NCI-H2196 (cell line): ENCODE measurements at regions not wholly inside any gene's neighbourhood (a gene's known extent, or its start where the extent isn't known, plus 50 kb on each side); places are given as distances from the start of the nearest gene placed in this dataset.

Source experiments
- DNase-seq: peaks from one replicate; lab custom pipeline; 2025; ENCODE audit not compliant: unreplicated experiment; lab: John Stamatoyannopoulos, UW

DNA sequence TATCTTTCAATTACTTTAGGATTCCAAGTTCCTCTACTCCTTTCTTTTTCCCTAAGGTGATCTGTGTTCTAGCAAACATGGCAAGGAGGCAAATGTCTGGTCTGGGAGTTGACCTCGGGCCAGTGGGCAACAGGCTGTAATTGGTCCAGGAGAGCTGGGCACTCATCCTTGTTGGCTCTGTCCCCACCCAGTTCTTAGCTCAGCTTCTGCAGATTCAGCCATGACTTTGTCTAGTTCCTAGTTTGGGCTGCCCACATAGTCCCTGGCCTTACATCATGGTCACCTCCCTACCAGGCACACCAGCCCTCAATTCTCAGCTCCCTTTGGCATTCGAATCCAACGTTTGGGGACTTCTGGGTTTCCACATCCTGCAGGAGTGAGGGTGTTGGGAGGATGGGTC, 92.1 kb upstream of the DAP start:
- DNase-seq: no peak

DNA sequence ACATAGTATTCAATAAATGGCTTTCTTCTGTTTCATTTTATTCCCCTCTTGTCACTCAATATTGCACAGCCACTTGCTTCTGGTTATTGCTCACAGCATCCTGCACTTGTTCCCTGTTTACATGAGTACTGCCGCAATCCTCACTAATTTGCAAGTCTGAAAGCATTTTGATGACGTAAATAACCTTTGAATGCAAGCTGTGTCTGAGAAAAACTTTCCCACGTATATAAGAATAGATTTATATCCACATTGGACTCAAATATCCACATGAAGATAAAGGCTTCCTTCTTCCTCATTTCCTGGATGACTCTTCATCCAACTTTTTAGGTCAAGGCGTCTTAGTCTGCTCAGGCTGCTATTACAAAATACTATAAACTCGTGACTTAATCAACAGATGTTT, 88.2 kb upstream of the DAP start:
- no peak for DNase-seq

DNA sequence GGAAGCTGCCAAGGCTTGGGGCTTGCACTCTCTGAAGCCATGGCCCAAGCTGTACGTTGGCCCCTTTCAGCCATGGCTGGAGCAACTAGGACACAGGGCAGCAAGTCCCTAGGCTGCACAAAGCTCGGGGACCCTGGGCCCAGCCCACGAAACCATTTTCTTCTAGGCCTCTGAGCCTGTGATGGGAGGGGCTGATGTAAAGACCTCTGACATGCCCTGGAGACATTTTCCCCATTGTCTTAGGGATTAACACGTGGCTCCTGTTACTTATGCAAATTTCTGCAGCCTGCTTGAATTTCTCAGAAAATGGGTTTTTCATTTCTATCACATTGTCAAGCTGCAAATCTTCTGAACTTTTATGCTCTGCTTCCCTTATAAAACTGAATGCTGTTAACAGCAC, 83.0 kb upstream of the DAP start:
- no peak for DNase-seq

DNA sequence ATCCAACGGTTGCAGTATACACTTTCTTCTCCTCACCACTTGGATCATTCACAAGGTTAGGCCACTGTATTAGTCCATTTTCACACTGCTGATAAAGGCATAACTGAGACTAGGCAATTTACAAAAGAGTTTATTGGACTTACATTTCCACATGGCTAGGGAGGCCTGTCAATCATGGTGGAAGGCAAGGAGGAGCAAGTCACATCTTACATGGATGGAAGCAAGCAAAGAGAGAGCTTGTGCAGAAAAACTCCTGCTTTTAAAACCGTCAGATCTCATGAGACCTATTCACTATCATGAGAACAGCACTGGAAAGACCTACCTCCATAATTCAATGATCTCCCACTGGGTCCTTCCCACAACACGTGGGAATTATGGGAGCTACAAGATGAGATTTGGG, 81.8 kb upstream of the DAP start:
- no peak for DNase-seq

DNA sequence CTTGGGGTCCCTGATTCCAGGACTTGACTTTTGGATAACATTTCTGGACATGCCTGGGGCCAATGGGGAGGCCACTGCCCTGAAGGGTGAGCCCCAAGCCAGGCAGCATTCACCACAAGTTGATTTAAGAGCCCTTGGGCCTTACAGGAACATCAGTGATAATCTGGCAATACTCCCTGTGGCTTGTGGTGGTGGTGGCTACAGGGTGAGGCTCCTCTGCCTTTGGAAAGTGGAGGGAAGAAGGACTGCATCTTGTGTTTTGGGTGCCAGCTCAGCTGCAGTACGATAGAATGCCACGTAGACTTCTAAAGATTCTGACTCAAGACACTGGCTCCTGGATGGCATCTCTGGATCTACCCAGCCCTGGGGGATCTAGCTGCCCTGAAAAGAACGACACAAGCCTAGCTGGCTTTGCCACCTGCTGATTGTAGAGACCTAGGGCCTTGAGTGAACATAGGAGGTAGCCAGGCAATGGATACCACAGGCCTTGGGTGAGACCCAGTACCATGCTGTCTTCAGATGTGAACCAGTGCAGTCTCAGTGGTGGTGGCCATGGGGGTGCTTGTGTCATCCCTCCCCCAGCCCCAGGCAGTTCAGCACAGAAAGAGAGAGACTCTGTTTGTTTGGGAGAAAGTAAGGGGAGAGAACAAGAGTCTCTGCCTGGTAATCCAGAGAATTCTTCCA, 79.0 kb upstream of the DAP start:
- no peak for DNase-seq

DNA sequence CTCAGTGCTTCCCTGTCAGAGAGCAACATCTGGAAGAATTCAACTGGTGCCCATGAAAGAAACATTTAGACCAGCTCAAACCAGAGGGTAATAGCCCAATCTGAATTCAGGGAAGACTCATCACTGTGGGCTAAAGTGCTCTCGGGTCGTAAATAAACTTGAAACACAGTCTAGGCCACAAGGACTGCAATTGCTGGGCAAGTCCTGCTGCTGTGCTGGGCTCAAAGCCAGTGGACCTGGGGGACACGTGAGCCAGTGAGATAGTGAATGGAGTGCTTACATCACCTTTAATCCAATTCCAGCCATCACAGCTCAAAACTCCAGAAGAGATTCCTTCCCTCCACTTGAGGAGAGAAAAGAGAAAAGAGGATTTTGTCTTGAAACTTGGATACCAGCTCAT, 78.1 kb upstream of the DAP start:
- DNase-seq: no peak

DNA sequence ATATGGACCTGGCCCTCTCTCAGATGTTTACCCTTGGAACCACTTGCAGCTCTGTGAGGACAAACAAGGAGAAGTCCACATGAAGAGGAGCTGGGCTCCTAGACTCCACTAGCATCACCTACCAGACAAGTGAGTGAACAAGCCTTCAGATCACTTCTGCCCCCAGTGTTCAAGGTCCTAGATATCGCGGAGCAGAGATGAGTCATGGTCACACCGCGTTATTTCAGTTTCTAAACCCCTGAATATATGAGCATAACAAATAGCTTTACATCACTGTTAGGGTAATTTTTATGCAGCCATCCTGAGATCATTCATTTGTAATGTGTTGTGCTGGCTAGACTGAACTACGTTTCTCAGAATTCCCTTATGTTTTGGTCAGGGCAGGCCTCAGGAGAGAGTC, 77.0 kb upstream of the DAP start:
- no peak for DNase-seq

GRCh38 chr5:10836986-10837385, 76.0 kb upstream of the DAP start:
- no peak for DNase-seq

DNA sequence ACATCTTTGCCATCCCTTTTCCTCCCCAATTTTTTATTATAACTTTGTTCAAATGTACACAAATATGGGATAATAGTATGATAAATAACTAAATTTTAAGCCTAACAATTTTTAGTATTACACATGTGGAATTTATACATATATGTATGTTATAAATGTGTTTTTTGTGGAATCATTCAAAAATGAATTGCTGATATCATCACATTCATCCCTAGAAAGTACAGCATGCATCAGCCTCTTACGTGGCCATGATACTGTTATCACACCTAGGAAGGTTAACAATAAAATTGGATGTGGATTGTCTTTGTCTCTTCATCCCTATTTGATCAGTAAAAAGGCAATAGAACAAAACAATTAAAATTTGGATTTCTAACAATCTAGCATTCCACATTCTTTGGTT, 73.7 kb upstream of the DAP start:
- no peak for DNase-seq

GRCh38 chr5:10832987-10833386, 72.0 kb upstream of the DAP start:
- no peak for DNase-seq

- no peak for DNase-seq
These were observed 71.4 kb upstream of the DAP start for GRCh38 chr5:10832421-10832820.

- DNase-seq: no peak
These were observed 70.4 kb upstream of the DAP start for GRCh38 chr5:10831419-10831818.

GRCh38 chr5:10828241-10828640, 67.2 kb upstream of the DAP start:
- DNase-seq: no peak

DNA sequence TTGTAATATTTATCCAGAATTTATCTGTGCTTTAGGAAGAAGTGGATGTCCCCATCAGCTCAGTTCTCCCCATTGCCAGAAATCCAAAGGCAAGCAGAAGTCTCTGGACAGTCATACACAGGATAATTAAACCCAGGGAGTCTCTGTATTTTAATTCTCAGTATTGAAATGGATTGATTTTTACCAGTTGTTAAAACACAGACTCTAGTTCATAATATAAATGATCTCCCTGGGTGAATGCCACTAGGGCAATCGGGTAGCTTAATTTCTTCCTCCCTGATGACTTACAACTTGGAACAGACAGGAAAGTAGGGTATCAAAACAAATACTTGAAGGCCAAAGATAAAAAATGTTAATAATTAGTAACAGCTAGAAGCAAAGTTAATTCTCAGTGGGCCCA, 66.5 kb upstream of the DAP start:
- DNase-seq: no peak

DNA sequence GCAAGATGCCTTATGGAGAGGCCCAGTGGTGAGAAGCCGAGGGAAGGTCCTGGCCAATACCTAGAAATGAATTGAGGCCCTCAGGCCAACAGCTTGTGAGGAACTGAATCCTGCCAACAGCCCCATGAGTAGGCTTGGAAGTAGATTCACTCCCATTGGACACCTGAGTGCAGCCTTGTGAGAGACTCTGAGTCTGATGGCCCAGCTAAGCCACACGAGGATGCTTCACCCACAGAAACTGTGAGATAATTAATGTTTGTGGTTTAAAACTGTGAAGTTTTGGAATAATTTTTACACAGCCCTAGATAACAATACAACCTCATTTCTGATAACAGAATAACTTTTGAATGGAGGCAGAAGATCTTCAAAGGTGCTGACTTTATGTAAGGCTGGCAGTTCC, 65.9 kb upstream of the DAP start:
- no peak for DNase-seq

GRCh38 chr5:10825897-10826644, 65.0 kb upstream of the DAP start:
- no peak for DNase-seq

DNA sequence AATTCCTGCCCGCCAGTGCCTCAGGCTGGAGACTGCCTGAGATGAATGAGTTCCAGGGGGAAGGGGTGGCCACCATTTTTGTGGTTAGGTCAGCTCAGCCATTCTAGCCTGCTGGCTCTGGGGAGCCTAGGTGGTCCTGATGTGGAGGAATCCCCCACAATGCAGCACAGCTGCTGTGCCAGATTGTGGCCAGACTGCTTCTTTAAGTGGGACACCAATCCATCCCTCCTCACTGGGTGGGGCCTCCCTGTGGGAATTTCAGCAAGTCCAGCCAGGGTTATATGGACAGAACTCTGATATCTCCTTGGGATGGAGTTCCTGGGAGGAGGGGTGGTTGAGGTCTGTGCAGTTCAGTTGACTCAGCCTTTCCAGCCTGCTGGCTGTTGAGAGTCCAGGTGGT, 51.2 kb upstream of the DAP start:
- no peak for DNase-seq
